ENCODE measurements at regions not wholly inside any gene's neighbourhood (a gene's known extent, or its start where the extent isn't known, plus 50 kb on each side); places are given as distances from the start of the nearest gene placed in this dataset.

DNA sequence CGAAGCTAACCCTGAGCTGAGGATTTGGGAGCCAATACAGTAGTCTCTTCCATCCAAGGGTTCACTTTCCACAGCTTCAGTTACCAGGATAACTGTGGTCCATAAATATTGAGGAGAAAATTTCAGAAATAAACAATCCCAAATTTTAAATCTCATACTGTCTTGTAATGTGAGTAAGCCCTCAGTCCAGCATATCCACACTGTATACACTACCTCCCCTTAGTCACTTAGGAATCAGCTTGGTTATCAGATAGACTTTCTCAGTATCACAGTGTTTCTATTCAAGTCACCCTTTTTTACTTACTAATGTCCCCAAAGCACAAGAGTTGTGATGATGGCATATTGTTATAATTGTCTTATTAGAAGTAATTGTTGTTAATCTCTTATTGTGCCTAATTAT lies 102.3 kb upstream of the GNG12 start:
- Mint-ChIP-seq H3K9me3 (ENCODE audit: low read depth, unreplicated experiment) (no peaks in the 10 kb centered on the region), H3K27me3 (ENCODE audit: unreplicated experiment) (peaks cover 24% of the 10 kb centered on the region), H3K27ac (ENCODE audit: unreplicated experiment) (no peak overlapping the region), H3K4me1 (ENCODE audit: low read depth, unreplicated experiment) (no peaks in the 10 kb centered on the region), H3K4me3 (ENCODE audit: low read depth, unreplicated experiment) (no peak overlapping the region), H3K36me3 (ENCODE audit: insufficient read depth, unreplicated experiment) (no peaks in the 10 kb centered on the region)
- no TSS peak for BruUV-seq (replicated peaks)
- no peak for DNase-seq
- intact Hi-C loops (cut with micrococcal nuclease; ENCODE audit: unreplicated experiment), result no loop called here
- CTCF ChIA-PET, result no interaction called here
- TF ChIP-seq, protein P1, sequence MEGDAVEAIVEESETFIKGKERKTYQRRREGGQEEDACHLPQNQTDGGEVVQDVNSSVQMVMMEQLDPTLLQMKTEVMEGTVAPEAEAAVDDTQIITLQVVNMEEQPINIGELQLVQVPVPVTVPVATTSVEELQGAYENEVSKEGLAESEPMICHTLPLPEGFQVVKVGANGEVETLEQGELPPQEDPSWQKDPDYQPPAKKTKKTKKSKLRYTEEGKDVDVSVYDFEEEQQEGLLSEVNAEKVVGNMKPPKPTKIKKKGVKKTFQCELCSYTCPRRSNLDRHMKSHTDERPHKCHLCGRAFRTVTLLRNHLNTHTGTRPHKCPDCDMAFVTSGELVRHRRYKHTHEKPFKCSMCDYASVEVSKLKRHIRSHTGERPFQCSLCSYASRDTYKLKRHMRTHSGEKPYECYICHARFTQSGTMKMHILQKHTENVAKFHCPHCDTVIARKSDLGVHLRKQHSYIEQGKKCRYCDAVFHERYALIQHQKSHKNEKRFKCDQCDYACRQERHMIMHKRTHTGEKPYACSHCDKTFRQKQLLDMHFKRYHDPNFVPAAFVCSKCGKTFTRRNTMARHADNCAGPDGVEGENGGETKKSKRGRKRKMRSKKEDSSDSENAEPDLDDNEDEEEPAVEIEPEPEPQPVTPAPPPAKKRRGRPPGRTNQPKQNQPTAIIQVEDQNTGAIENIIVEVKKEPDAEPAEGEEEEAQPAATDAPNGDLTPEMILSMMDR (IDR thresholded peaks at IDR 0.05; ENCODE audit: unreplicated experiment), result no peak

- no peaks in the 10 kb centered on the region for H3K4me1 Mint-ChIP-seq (ENCODE audit: low read depth, unreplicated experiment)
- H3K36me3 Mint-ChIP-seq (ENCODE audit: insufficient read depth, unreplicated experiment), result no peaks in the 10 kb centered on the region
- no peak overlapping the region for H3K4me3 Mint-ChIP-seq (ENCODE audit: low read depth, unreplicated experiment)
- CTCF ChIA-PET, result no interaction called here
- no peak for DNase-seq
- BruUV-seq (replicated peaks), result no TSS peak
- TF ChIP-seq, protein P1 (IDR thresholded peaks at IDR 0.05; ENCODE audit: unreplicated experiment), result no peak
- intact Hi-C loops (cut with micrococcal nuclease; ENCODE audit: unreplicated experiment), result no loop called here
- no peaks in the 10 kb centered on the region for H3K9me3 Mint-ChIP-seq (ENCODE audit: low read depth, unreplicated experiment)
- peaks cover 2% of the 10 kb centered on the region for H3K27me3 Mint-ChIP-seq (ENCODE audit: unreplicated experiment)
- H3K27ac Mint-ChIP-seq (ENCODE audit: unreplicated experiment), result no peak overlapping the region
Measured at GRCh38 chr1:67931198-67931597, 97.9 kb upstream of the GNG12 start.

DNA sequence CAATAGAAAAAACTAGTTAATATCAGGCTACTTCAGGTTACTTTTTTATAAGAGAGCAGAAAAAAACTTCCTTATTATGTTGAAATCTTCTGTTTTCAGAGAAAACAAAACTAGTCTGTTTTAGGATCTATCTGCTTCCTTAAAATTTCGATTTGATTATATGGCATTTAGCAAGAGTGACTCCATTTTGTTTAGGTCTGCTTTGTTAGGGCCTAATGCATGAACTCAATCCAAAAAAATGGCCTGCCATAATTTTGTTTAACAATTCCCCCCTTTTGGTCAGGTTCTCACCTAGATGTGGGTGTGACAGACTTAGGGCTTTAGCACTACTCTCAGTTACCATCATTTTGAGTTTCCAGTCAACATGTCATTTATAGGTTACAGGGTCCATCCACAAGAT lies 89.8 kb upstream of the GNG12 start:
- Mint-ChIP-seq H3K27me3 (ENCODE audit: unreplicated experiment) (no peaks in the 10 kb centered on the region), H3K4me1 (ENCODE audit: low read depth, unreplicated experiment) (no peaks in the 10 kb centered on the region), H3K36me3 (ENCODE audit: insufficient read depth, unreplicated experiment) (no peaks in the 10 kb centered on the region), H3K9me3 (ENCODE audit: low read depth, unreplicated experiment) (no peaks in the 10 kb centered on the region), H3K4me3 (ENCODE audit: low read depth, unreplicated experiment) (no peak overlapping the region), H3K27ac (ENCODE audit: unreplicated experiment) (no peak overlapping the region)
- BruUV-seq (replicated peaks), result no TSS peak
- TF ChIP-seq, protein P1 (IDR thresholded peaks at IDR 0.05; ENCODE audit: unreplicated experiment), result no peak
- CTCF ChIA-PET, result interaction anchor here (0.7 kb wide), 1 partner anchor 31 kb away, joined by 5 read pairs; no protein-coding TSS in a partner anchor
- DNase-seq, result no peak
- intact Hi-C loops (cut with micrococcal nuclease; ENCODE audit: unreplicated experiment), result no loop called here

- Mint-ChIP-seq H3K4me3 (ENCODE audit: low read depth, unreplicated experiment) (no peak overlapping the region), H3K4me1 (ENCODE audit: low read depth, unreplicated experiment) (no peaks in the 10 kb centered on the region)
- CTCF ChIA-PET, result interaction anchor here (0.7 kb wide), 1 partner anchor 211 kb away, joined by 3 read pairs; no protein-coding TSS in a partner anchor
Measured at GRCh38 chr1:67921725-67922489, 88.6 kb upstream of the GNG12 start.

More at GRCh38 chr1:67921725-67922489, 88.6 kb upstream of the GNG12 start:
- DNase-seq, result no peak
- Mint-ChIP-seq H3K27me3 (ENCODE audit: unreplicated experiment) (no peaks in the 10 kb centered on the region), H3K36me3 (ENCODE audit: insufficient read depth, unreplicated experiment) (no peaks in the 10 kb centered on the region), H3K9me3 (ENCODE audit: low read depth, unreplicated experiment) (no peaks in the 10 kb centered on the region), H3K27ac (ENCODE audit: unreplicated experiment) (no peak overlapping the region)
- TF ChIP-seq, protein P1 (IDR thresholded peaks at IDR 0.05; ENCODE audit: unreplicated experiment), result no peak
- intact Hi-C loops (cut with micrococcal nuclease; ENCODE audit: unreplicated experiment), result no loop called here
- no TSS peak for BruUV-seq (replicated peaks)
